HFF-Myc (cell line): ENCODE measurements at regions not wholly inside any gene's neighbourhood (a gene's known extent, or its start where the extent isn't known, plus 50 kb on each side); places are given as distances from the start of the nearest gene placed in this dataset.

Experiments
- DNase-seq: peaks from one replicate; pipeline ENCODE4 v3.0.0-alpha.2; 2011; ENCODE audit warnings: low read depth; ENCODE audit errors: extremely low read depth
- H3K4me3 ChIP-seq: replicated peaks from 2 replicates; pipeline ENCODE4 v1.5.1; 2011; ENCODE audit warnings: low read depth, mild to moderate bottlenecking, control low read depth, low read length
- CTCF ChIP-seq: IDR thresholded peaks from 2 replicates; pipeline ENCODE4 v1.5.1; 2012; ENCODE audit warnings: mild to moderate bottlenecking, low read depth, low read length, control low read depth; ENCODE audit errors: missing control alignments

GRCh38 chr14:62303437-62303836, 541.2 kb downstream of the SNAPC1 start:
- no peak for TF ChIP-seq CTCF

GRCh38 chr14:62304257-62304656, 542.0 kb downstream of the SNAPC1 start:
- no peak for DNase-seq

More at GRCh38 chr14:62303437-62303836, 541.2 kb downstream of the SNAPC1 start:
- DNase-seq: no peak
- no peak overlapping the region for H3K4me3 ChIP-seq

GRCh38 chr14:62307844-62308243, 545.6 kb downstream of the SNAPC1 start:
- no peak for DNase-seq
- no peak overlapping the region for H3K4me3 ChIP-seq
- no peak for TF ChIP-seq CTCF

More at GRCh38 chr14:62304257-62304656, 542.0 kb downstream of the SNAPC1 start:
- no peak overlapping the region for H3K4me3 ChIP-seq
- no peak for TF ChIP-seq CTCF

- no peak overlapping the region for H3K4me3 ChIP-seq
- TF ChIP-seq CTCF: no peak
- no peak for DNase-seq
These were observed 546.1 kb downstream of the SNAPC1 start for GRCh38 chr14:62308316-62308715.

GRCh38 chr14:62308891-62309290, 546.7 kb downstream of the SNAPC1 start:
- no peak for DNase-seq
- H3K4me3 ChIP-seq: no peak overlapping the region
- TF ChIP-seq CTCF: no peak

GRCh38 chr14:62313212-62313611, 551.0 kb downstream of the SNAPC1 start:
- TF ChIP-seq CTCF: no peak
- no peak overlapping the region for H3K4me3 ChIP-seq
- DNase-seq: no peak

GRCh38 chr14:62314221-62314620, 552.0 kb downstream of the SNAPC1 start:
- no peak for TF ChIP-seq CTCF
- no peak overlapping the region for H3K4me3 ChIP-seq

More at GRCh38 chr14:62314221-62314620, 552.0 kb downstream of the SNAPC1 start:
- no peak for DNase-seq
